GM18868 (cell line): ENCODE measurements at regions not wholly inside any gene's neighbourhood (a gene's known extent, or its start where the extent isn't known, plus 50 kb on each side); places are given as distances from the start of the nearest gene placed in this dataset.

ENCODE experiments used
- ATAC-seq: cut with Tn5 transposase; IDR thresholded peaks from one replicate; pipeline ENCODE4 v1.9.1; 2021; ENCODE audit warnings: mild to moderate bottlenecking, moderate library complexity; ENCODE audit not compliant: unreplicated experiment

DNA sequence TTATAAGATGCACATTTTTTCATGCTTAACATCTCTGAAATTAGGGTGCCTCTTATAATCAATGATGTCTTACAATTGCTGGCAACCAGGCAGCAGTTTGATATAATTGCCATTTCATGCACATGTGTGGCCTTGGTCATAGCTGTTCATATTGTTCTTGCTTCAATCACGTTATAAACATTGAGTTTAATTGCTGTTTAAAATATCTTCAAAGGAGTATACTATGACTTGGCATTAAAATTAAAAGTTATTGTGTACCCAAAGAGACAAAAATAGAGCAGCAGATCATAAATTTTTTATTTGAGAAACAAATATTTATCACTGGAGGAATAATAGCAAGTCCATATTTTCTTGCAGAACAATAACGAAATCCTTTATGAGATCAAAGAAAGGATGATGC is 325.5 kb downstream of the LMX1A start:
- no peak for ATAC-seq

DNA sequence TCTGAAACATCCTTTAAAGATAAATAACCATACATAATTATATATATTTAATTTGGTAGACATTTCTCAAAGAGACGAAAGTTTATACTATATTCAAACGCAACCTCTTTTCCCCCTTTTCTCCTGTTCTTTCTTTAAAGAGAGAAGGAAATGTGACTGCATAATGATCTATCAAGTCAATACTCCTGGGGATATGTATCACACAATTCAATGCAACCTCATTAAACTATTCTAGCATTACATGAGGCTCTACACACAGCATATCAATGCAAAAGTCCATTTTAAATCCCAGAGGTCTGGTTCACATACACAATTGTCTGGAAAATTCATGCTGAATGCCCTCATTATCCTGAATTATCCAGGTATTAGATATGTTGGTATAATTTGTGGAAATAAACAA is 330.7 kb downstream of the LMX1A start:
- no peak for ATAC-seq

DNA sequence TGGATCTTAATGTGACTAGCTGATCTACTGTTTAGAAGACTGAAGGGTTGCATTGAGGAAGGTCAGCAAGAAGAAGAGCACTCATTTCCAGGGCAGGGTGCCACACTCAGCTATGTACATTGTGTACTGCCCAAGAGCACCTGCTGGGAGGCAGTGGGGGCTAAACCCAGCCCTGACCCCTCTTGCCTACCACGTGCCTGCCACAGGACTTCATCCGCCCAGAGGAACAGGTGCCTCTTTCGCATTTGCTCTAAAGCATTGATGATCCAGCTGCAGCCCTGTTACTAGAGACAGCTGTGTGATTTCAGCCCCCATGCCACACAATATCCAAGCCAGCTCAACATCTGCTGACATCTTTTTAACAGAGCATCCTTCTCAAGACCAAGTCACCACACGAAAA is 341.8 kb downstream of the LMX1A start:
- ATAC-seq: no peak

DNA sequence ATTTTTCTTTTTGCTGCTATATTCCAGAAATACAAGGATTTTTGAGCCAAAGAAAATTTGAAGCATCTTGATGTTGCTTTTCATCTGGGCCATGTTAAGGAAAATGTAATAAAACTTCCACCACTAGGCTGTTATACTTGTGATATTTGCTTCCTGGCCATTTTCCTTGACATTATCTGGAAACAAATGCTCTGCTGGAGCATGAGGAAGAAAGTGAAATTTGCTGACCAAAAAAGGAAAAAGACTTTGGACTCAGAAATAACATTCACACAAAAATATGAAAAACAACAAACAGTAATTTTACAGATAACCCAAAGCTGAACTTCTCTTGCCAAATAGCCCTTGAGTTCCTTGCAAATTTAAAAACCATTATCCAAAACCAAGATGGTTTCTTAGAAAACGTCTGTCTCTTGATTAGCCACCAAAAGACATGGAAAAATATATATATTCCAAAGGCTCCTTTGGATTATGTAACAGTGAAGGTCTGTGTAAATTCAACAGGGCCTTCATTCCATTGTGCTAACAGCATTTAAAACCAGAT is 344.5 kb downstream of the LMX1A start:
- ATAC-seq: no peak

DNA sequence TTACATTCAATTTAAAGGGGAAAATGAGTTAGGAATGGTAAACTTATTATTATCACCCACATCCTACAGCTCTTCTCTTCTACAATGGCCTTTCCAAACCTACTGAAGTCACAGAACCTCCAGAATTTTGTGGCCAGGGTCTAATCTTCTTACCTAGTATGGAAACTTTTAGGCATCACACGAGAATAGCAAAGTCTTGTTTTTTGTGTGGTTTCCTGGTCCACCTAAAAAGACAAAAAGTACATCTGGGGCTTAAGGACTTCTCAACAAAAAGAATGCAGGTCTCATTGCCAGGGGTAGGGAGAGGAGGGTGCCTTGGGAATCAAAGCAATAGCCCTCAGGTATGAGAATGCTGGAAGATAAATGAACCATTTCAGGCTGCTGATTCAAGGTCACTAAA is 345.3 kb downstream of the LMX1A start:
- no peak for ATAC-seq

DNA sequence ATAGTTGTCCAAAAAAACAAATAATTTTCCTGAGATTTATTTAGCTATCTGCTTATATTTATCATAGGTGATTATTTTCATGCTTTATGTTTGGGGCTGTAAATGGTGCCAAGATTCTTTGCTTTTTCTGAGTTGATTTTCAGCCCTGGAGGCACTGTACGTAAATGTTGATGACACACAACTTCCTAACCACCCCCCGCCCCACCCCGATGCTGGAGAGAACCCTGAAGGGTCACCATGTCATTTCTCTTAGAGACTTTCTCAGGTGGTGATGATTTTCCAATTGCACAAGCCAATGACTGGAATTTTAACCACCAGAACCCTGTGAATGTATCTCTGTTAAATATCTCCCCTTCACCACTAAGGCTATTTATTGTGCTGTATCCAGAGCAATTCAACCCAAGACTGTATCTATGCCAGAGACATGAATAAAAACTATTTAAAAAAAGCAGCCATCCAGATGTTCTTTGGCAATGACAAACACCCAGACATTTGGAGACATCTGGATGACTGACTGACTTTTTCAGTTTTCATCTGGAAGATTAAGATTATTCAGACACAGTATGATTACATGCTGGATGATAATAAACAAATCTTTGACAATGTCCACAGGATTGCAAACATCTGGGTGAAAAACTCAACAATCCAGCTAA is 346.0 kb downstream of the LMX1A start:
- no peak for ATAC-seq

- ATAC-seq: no peak
These were observed 349.7 kb downstream of the LMX1A start for GRCh38 chr1:165006831-165007230.

DNA sequence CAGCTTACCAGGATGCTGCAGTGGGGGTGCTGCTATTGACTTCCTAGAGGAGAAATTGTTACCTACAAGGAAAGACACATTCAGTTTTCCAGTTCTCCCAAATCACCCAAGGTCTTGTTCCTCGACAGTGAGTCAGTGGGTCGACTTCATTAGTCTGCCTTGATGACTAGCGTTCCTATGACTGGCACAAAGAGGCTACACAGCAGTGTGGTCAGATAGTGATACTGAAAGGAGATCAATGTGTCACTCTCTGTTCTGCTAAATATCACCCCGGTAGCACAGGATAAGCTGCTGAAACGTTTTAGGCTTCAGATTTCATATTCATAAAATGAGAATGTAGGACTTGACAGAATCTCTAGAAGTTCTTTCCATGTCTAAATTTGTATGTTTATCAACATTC is 357.4 kb downstream of the LMX1A start:
- no peak for ATAC-seq

DNA sequence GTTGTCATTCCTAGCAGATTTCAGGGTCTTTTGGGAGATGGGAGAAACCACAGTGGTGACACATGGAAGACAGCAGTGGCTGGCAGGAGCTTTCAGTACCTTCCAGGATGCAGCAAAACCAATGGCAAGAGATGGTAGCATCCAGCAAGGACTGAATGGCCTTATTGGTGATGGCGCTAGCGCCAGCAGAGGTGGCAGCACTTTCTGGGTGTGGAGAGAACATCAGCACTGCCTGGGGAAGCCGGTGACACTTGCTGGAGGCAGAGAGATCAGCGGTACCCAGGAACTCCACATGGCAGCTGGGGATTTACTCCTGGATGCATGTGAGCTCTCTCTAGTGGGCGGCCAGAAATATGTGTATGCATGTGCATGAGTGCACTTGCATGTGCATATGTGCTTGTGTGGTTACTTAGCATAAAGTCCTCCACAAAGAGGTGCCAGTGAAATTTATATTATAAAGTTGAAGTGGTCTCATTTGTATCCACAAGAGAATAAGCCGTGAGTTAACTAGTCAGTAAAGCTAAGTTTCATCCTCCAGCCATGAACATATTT is 364.7 kb downstream of the LMX1A start:
- ATAC-seq: no peak

DNA sequence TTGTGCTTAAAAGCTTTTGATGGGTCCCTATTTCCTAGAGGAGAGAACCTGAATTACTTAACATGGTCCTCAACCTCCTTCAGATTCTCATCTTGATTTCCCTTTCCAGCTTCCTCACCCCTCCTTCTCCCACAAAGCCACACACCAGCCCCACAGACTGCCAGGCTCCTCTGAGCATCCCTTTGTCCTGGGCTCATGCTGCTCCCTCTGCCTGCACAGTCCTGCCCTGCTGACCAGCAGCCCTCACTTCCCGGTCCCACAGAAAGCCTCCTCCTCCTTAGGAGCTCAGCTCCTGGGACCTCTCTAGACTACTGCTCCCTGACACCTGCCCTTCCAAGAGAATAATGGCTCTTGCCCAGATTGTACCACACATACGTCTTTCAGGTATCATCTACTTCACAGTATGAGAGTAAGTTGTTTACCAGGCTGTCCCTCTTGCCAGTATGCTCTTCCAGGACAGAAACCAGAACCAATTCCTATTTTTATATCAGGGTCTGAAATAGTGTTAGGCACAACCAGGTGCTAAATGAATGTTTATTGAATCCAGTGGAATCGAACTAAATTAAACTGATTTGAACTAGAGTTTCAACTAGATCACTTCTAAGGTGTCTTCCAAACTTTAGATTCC is 373.4 kb downstream of the LMX1A start:
- ATAC-seq: no peak

DNA sequence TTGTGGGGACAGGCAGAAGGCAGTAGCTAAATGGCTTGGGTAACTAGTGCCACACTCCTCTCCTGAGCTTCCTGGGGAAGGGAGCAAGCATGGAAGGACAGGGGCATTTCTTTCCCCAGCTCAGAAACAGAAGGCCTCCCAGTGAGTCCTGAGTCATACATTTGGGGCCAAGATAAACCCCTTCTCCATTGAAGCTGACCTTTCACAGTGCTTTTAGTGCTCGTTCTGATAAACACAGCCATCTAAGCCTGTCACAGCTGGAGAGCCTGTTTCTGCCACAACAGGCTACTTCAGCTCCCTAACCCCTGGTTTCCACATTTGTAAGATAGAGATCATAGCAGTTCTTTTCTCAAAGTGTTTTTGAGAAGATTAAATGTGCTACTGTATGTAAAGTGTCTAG is 374.0 kb downstream of the LMX1A start:
- no peak for ATAC-seq

- no peak for ATAC-seq
These were observed 379.0 kb downstream of the LMX1A start for GRCh38 chr1:164977561-164977960.

- ATAC-seq: no peak
These were observed 384.5 kb downstream of the LMX1A start for GRCh38 chr1:164971921-164972415.

GRCh38 chr1:164971391-164971790 is 385.1 kb downstream of the LMX1A start:
- ATAC-seq: no peak

DNA sequence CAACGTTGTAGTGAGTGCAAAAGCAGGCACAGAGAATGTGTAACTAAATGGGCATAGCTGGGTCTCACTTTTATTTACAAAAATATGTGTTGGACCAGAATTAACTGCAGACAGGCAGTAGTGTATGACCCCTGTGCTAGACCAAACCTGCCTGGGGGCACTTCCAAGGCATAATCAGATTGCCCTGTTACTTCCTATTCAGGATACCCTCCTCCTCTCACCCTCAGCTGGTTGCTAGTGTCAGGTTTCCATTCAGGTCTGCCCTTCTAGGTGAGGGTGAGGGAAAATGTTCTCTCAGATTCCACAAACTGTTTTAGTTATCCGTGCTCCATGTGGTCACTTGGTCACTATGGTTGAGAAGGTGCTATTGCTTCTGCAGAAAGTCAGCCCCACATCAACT is 387.3 kb downstream of the LMX1A start:
- ATAC-seq: no peak

DNA sequence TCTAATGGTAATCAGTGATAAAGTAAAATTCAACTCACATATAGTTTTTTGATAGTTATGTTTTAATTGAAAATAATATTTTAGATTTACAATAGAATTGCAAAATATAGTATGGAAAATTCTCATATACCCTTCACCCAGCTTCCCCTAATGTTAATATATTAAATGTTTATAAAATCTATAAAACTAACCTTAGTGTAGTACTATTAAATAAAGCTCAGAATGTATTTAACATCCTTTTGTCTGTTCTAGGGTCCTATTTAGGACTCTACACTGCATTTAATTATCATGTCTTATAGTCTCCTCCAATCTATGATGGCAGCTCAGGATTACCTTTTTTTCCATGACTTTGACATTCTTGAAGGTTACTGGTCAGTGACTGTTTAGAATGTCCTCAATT is 389.2 kb downstream of the LMX1A start:
- no peak for ATAC-seq

- no peak for ATAC-seq
These were observed 394.8 kb downstream of the LMX1A start for GRCh38 chr1:164961715-164962114.

GRCh38 chr1:164958982-164959768 is 397.3 kb downstream of the LMX1A start:
- no peak for ATAC-seq

DNA sequence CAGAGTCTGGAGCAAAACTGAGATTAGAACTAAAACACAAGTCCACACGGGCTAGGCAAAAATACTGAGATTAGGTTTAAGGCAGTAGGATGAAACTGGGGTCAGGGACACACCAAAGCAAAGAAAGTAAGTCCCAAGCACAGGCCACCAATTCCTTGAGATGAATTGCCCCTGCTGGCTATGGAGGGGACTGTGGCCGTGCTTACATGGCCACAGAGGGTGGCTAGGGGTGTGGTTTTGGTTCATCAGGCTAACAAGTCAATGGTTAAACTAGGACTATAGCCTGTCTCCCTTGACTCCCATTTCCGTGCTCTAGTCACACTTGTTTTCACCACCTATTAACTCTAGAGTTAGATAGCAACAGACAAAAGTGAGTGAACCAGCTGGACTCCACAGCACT is 394.8 kb downstream of the PBX1 start:
- ATAC-seq: no peak

- no peak for ATAC-seq
These were observed 394.1 kb downstream of the PBX1 start for GRCh38 chr1:164953098-164953497.

DNA sequence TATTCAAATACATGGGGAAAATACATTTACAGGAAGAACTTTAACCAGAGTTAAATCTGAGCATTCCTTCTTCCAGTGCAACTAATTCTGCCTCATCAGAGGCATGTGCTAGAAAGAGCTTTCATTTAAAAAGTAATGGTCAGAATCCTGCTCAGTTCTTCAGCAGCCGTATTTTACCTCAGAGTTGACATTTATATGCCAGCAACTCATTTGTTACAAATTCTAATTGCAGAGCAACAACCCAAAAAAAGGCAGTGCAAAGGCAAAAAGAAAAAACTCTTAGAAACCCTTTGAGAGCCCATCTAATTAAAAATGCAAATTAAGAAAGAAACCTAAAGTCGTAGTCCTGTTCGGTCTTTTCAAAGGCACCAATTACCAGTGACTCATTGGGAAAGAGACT is 392.5 kb downstream of the PBX1 start:
- ATAC-seq: no peak
